ENCODE measurements at regions not wholly inside any gene's neighbourhood (a gene's known extent, or its start where the extent isn't known, plus 50 kb on each side); places are given as distances from the start of the nearest gene placed in this dataset.
A peak's percentile ranks its signal among the peaks of the same experiment; 100 is the strongest.
"Not testable (repeated sequence)": the region's sequence is repeated elsewhere in the genome, so short reads cannot be mapped to it uniquely, and the experiment has no call there.

DNA sequence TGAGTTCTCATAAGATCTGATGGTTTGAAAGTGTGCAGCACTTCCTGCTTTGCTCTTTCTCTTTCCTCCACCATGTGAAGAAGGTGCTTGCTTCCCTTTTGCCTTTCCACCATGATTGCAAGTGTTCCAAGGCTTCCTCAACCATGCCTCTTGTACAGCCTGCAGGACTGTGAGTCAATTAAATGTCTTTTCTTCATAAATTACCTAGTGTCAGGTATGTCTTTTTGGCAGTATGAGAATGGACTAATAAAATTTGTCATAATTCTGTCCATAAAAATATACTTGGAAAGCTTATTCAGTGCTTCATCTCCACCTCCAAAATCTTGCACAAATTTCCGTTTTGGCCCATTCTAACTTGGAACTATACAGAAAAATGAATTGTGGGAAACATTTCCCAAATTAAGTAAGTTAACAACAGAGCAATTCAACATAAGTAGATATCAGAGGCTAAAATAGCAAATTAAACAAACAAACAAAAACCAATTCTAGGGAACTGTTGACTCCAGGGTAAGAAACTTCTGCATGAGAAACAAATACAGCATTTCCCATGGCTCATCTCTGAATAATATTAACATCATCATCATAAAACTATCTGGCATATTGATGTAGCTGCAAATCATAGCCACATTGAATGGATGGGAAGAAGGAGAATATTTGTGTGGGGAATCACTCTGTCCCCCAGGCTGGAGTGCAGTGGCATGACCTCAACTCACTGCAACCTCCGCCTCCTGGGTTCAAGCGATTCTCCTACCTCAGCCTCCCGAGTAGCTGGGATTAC is 459.5 kb upstream of the FAR2 start:
- no peak for DNase-seq (ENCODE audit: low spot score)

DNA sequence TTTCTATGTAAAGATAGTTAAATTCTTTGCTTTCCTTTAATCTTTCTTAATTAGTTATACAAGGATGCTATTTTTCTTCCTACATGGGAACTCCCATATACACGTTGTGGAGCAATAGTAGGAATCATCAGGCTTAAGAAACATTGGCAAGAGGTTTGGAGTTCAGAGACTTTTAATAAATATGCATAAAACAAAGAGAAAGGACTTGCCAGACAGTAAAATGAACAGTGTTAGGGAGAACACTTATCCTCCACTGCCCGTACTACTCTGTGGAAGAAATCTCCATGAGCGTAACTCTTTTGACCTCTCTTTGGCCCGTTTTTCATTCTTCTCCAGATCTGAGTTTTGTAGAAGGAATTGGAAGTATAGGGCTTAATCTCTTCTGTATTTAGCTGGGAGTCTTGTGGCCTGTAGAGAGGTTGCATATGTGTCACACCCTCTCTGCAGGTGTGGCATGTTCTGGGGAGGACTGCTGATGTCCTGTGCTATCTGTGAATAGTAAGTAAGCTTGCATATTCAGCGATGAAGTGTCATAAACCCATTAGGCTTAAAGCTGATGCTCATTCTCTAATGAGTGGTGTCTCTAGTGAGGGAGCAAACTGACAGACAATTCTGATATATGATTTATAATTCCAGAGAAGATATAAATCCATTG is 455.4 kb upstream of the FAR2 start:
- DNase-seq (ENCODE audit: low spot score) = no peak

- DNase-seq (ENCODE audit: low spot score) = peak; percentile 2
Observed at GRCh38 chr12:28698553-28698952, 450.5 kb upstream of the FAR2 start.

DNA sequence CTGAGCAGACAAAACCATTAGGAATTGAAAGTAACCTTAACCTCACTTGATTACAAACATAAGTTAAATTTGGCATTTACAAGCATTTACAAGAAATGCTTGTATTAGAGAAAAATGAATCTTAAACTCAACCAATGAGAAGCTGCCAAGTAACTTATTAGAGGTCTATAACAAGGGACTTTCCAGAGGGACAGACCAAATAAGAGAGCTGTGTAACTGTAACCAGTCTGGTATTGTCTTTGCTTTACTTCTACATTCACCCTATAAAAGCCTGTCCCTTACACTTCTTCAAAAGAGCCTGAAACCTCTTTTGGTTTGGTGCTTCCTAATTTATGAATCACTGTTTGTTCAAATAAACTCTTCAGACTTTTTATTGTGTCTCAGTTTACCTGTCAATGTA is 450.0 kb upstream of the FAR2 start:
- no peak for DNase-seq (ENCODE audit: low spot score)

GRCh38 chr12:28700161-28700560 is 448.9 kb upstream of the FAR2 start:
- no peak for DNase-seq (ENCODE audit: low spot score)

DNA sequence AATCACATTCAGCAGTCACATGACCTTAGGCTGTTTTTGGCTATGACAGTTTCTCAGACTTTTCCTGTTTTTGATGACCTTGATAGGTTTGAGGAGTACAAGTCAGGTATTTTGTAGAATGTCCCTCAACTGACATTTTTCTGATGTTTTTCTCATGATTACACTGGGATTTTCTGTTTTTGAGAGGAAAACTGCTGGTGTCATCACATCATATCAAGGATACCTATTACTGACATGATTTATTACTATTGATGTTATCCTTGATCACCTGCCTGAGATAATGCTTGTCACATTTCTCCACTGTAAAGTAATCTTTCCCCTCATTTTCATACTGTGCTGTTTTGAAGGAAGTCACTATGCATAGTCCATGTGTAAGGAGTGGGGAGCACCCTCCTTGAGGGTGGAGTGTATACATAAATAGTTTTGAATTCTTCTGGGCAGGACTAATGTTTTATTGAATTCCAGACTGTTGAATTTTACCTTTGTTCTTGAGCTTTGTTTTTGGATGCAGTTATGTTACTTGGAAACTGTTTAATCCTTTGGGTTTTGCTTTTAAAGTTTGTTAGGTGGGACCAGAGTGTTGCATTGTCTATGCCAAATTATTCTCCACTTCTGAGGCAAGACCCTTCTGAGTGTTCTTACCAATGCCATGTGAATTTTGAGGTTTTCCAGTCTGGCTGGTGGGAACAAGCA is 444.5 kb upstream of the FAR2 start:
- DNase-seq (ENCODE audit: low spot score) = no peak

DNA sequence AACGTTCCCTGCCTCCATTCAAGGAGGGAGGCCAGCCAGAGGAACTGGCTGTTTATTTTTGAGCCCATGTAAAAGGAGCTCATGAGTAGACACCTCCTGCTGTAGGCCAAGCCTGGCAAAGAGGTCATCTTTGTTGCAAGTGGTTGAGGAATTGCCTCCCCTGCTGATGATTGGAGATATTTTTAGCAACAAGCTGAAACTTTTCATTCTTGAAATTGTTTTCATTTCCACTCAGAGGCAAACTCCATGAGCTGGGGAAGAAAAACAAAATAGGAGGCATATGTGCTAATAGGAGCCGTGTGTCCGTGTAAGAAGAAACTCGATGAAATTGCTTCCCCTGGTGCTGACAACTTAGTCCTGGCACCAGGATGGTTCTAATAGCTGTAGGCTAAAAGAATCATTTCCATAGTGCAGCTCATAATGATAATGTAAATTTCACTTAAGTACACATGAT is 440.1 kb upstream of the FAR2 start:
- no peak for DNase-seq (ENCODE audit: low spot score)

- no peak for DNase-seq (ENCODE audit: low spot score)
Observed at GRCh38 chr12:28709986-28710685, 438.9 kb upstream of the FAR2 start.

- no peak for DNase-seq (ENCODE audit: low spot score)
Observed at GRCh38 chr12:28710882-28711281, 438.2 kb upstream of the FAR2 start.

- DNase-seq (ENCODE audit: low spot score) = no peak
Observed at GRCh38 chr12:28711421-28711820, 437.7 kb upstream of the FAR2 start.

DNA sequence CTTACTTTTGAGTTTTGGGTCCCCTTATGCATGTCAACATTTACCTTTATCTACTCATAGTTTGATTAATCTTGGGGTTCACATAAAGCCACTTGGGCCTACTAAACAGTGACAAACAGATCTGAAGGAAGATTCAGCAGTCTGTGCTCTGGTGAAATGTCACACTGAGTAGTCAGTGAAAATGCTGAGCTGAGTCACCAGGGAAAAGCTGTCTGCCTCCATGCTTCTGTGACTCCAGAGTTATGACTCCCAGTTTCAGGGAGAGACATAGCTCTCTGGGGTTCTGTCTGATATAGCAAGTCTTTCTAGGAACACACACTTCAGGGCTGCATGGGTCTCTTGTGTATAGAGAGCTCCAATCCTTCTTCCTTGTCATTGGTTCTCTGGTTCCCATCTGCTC is 406.3 kb upstream of the FAR2 start:
- no peak for DNase-seq (ENCODE audit: low spot score)

GRCh38 chr12:28746734-28747325 is 402.2 kb upstream of the FAR2 start:
- no peak for DNase-seq (ENCODE audit: low spot score)

DNA sequence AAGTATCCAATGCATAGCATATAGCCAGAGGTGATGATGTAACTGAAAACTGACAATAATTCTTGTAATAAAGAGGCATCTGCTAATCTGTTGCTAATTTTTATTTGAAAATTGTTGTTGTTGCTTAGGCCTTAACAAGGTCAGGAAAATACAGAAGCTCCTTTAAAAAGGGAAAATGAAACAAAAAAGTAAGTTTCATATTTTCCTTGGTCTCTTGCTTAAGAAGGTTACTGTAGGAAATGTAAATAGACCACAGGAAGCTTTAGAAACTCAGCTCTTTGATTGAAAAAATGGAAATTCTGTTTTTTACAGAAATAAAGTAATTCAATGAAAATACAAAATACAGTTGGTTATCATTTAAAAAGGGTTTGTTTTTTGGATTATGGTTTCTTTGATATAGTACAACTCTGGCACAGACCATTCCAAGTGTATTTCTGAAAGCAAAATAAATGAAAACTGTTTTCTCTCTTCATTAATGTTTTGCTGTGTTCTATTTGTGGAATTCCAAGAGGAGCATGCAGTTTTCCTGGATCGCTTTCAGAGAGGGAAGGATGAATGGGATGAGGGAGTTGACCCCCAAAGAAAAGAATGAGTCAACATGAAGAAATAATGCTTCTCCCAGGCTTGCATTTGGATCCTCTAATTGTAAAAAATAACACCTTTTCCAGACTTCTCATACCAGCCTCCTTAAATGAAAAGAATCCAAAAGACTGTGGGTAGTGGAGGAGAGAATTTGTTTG is 398.0 kb upstream of the FAR2 start:
- DNase-seq (ENCODE audit: low spot score) = no peak

GRCh38 chr12:28755027-28755426 is 394.1 kb upstream of the FAR2 start:
- DNase-seq (ENCODE audit: low spot score) = no peak

- no peak for DNase-seq (ENCODE audit: low spot score)
Observed at GRCh38 chr12:28759333-28759732, 389.7 kb upstream of the FAR2 start.

DNA sequence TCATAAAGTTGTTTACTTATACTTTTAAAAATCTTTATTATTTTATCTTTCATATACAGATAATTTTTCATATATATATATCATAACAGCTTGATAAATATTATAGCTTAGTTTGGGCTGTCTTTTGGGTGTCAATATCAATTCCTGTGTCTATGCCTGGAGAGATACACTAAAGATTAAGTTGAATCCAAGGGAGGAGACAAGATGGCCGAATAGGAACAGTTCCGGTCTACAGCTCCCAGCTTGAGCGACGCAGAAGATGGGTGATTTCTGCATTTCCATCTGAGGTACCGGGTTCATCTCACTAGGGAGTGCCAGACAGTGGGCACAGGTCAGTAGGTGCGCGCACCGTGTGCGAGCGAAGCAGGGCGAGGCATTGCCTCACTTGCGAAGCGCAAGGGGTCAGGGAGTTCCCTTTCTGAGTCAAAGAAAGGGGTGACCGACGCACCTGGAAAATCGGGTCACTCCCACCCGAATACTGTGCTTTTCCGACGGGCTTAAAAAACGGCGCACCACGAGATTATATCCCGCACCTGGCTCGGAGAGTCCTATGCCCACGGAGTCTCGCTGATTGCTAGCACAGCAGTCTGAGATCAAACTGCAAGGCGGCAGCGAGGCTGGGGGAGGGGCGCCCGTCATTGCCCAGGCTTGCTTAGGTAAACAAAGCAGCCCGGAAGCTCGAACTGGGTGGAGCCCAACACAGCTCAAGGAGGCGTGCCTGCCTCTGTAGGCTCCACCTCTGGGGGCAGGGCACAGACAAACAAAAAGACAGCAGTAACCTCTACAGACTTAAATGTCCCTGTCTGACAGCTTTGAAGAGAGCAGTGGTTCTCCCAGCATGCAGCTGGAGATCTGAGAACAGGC is 388.8 kb upstream of the FAR2 start:
- not testable (repeated sequence) for DNase-seq (ENCODE audit: low spot score)

GRCh38 chr12:28761897-28762296 is 387.2 kb upstream of the FAR2 start:
- DNase-seq (ENCODE audit: low spot score) = not testable (repeated sequence)

DNA sequence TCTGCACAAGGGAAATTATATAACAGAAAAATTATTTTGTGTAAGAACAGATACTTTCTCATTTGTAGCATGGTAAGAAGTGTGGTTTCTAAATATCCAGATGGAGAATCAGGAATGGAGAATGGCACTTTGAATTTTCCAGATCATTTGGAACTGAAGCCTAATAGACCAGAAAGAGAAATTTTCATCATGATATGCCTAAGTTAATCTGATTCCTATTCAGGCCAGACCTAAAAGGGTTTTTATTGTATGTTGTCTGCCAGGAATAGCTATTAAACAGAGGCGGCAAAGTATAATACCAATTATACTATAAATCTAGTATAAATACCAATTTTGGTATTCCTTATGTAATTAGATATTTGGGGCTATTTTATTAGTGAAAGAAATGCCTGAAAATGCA is 382.7 kb upstream of the FAR2 start:
- DNase-seq (ENCODE audit: low spot score) = no peak

DNA sequence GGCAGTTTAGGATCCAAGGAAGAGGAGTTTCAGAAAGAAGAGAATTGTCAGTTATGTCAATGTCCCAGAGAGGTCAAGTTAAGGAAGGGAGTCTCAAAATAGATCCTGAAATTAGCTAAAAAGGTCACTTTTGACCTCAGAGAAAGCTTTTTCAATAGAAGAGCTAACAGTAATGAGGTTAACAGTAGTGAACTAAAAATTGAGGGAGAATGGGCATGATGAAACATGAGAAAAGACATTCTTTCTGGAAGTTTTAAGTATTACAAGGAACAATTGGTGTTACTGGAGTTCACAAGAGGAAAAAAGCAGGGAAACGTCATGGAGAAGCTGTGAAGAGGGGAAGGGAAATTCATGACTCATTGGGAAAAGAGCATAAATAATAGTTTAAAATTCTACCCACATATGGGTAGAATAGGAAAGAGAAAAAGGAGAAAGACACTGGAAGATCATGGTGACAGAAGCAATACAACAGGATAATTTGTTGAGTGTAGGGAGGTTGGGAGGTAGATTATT is 381.2 kb upstream of the FAR2 start:
- no peak for DNase-seq (ENCODE audit: low spot score)

DNA sequence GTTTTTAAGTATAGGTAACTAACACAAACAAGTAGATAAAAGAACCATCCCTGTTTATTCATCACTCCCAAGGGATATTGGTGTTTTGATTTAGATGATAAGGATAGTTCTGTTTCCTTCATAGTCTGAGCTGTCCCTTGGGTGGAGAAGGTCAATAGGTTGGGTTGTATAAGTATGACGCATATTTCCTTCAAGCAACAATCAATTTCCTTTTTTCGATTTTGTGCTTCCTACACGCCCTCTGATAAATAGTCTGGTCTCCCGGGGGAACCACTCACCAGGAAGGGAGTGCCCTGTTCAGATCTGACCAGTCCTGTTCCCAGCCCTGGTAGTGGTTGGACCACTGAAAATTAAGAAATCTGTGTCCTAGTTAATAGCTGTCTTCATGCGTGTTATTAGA is 378.8 kb upstream of the FAR2 start:
- DNase-seq (ENCODE audit: low spot score) = peak; percentile 39

Data from umbilical cord (tissue), 1 donor.